ENCODE measurements at regions not wholly inside any gene's neighbourhood (a gene's known extent, or its start where the extent isn't known, plus 50 kb on each side); places are given as distances from the start of the nearest gene placed in this dataset.

GRCh38 chr2:6590442-6590841, 275.3 kb downstream of the CMPK2 start:
- Mint-ChIP-seq H3K36me3 (ENCODE audit: unreplicated experiment) (no peaks in the 10 kb centered on the region), H3K27ac (ENCODE audit: unreplicated experiment) (no peak overlapping the region), H3K27me3 (ENCODE audit: unreplicated experiment) (no peaks in the 10 kb centered on the region), H3K9me3 (ENCODE audit: unreplicated experiment) (peaks cover under 1% of the 10 kb centered on the region), H3K4me3 (ENCODE audit: unreplicated experiment) (no peak overlapping the region), H3K4me1 (ENCODE audit: unreplicated experiment) (no peaks in the 10 kb centered on the region)
- DNase-seq (ENCODE audit: extremely low spot score, unreplicated experiment), result no peak
- TF ChIP-seq CTCF (IDR thresholded peaks at IDR 0.05), result no peak

- peaks cover 9% of the 10 kb centered on the region for H3K9me3 Mint-ChIP-seq (ENCODE audit: unreplicated experiment)
- H3K36me3 Mint-ChIP-seq (ENCODE audit: unreplicated experiment), result no peaks in the 10 kb centered on the region
- no peaks in the 10 kb centered on the region for H3K4me1 Mint-ChIP-seq (ENCODE audit: unreplicated experiment)
- DNase-seq (ENCODE audit: extremely low spot score, unreplicated experiment), result no peak
- H3K27ac Mint-ChIP-seq (ENCODE audit: unreplicated experiment), result no peak overlapping the region
- TF ChIP-seq CTCF (IDR thresholded peaks at IDR 0.05), result no peak
- no peaks in the 10 kb centered on the region for H3K27me3 Mint-ChIP-seq (ENCODE audit: unreplicated experiment)
- H3K4me3 Mint-ChIP-seq (ENCODE audit: unreplicated experiment), result no peak overlapping the region
These were observed 263.2 kb downstream of the CMPK2 start for GRCh38 chr2:6602471-6602870.

- Mint-ChIP-seq H3K27ac (ENCODE audit: unreplicated experiment) (no peak overlapping the region), H3K36me3 (ENCODE audit: unreplicated experiment) (no peaks in the 10 kb centered on the region), H3K9me3 (ENCODE audit: unreplicated experiment) (peaks cover 12% of the 10 kb centered on the region), H3K4me3 (ENCODE audit: unreplicated experiment) (no peak overlapping the region), H3K27me3 (ENCODE audit: unreplicated experiment) (peaks cover 2% of the 10 kb centered on the region), H3K4me1 (ENCODE audit: unreplicated experiment) (no peaks in the 10 kb centered on the region)
- no peak for TF ChIP-seq CTCF (IDR thresholded peaks at IDR 0.05)
- no peak for DNase-seq (ENCODE audit: extremely low spot score, unreplicated experiment)
These were observed 259.7 kb downstream of the CMPK2 start for GRCh38 chr2:6605836-6606505.

GRCh38 chr2:6617794-6618193, 247.9 kb downstream of the CMPK2 start:
- Mint-ChIP-seq H3K36me3 (ENCODE audit: unreplicated experiment) (no peaks in the 10 kb centered on the region), H3K4me3 (ENCODE audit: unreplicated experiment) (no peak overlapping the region), H3K9me3 (ENCODE audit: unreplicated experiment) (peaks cover 6% of the 10 kb centered on the region), H3K4me1 (ENCODE audit: unreplicated experiment) (no peaks in the 10 kb centered on the region), H3K27me3 (ENCODE audit: unreplicated experiment) (no peaks in the 10 kb centered on the region), H3K27ac (ENCODE audit: unreplicated experiment) (no peak overlapping the region)
- no peak for TF ChIP-seq CTCF (IDR thresholded peaks at IDR 0.05)
- no peak for DNase-seq (ENCODE audit: extremely low spot score, unreplicated experiment)

GRCh38 chr2:6618201-6618600, 247.5 kb downstream of the CMPK2 start:
- H3K36me3 Mint-ChIP-seq (ENCODE audit: unreplicated experiment), result no peaks in the 10 kb centered on the region
- no peak overlapping the region for H3K27ac Mint-ChIP-seq (ENCODE audit: unreplicated experiment)
- H3K27me3 Mint-ChIP-seq (ENCODE audit: unreplicated experiment), result no peaks in the 10 kb centered on the region
- H3K4me3 Mint-ChIP-seq (ENCODE audit: unreplicated experiment), result no peak overlapping the region
- peaks cover 6% of the 10 kb centered on the region for H3K9me3 Mint-ChIP-seq (ENCODE audit: unreplicated experiment)
- no peak for TF ChIP-seq CTCF (IDR thresholded peaks at IDR 0.05)
- no peaks in the 10 kb centered on the region for H3K4me1 Mint-ChIP-seq (ENCODE audit: unreplicated experiment)
- no peak for DNase-seq (ENCODE audit: extremely low spot score, unreplicated experiment)

Measured in osteocyte (in vitro differentiated cells).